GOT3 (cell line): ENCODE measurements at regions not wholly inside any gene's neighbourhood (a gene's known extent, or its start where the extent isn't known, plus 50 kb on each side); places are given as distances from the start of the nearest gene placed in this dataset.

Source experiments
- DNase-seq: peaks from one replicate; lab custom pipeline; 2025; ENCODE audit warnings: mixed read lengths; lab: John Stamatoyannopoulos, UW

DNA sequence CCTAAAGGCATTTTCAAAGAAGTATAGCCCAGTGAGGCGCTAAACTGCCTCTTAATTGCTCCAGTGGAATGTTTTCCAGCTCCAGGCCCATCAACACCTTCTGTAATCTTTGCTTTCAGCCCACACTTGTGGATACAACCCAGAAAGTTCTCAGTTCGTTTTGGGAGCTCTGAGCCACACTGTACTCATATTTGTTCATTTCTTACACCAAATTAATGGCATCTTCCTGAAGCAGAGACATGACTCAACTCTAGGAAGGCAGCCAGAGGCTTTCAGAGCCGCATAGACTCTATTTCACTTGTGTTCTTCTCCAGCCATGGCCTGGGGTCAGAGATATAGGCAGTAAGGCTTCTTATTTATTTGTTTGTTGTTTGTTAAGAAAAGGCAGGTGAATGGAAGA, 175.5 kb upstream of the NCAM1 start:
- no peak for DNase-seq

DNA sequence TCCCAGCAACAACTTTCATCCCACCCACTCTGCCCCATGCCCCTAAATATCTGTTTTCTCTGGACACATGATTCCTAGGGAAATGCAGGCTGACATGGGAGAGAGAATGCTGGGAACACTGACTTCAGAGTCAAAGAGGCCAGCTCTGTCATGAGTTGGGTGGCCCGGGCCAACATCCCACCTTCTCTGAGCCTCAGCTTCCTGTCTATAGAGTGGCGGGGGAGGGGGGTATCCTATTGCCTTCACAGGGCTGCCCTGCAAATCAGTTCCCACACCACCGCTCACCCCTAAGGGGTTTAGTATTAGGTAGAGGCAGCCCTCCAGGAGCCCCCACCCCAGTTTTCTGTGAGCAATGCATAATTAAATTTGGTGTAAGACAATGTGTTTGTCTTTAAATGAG, 175.0 kb upstream of the NCAM1 start:
- no peak for DNase-seq

DNA sequence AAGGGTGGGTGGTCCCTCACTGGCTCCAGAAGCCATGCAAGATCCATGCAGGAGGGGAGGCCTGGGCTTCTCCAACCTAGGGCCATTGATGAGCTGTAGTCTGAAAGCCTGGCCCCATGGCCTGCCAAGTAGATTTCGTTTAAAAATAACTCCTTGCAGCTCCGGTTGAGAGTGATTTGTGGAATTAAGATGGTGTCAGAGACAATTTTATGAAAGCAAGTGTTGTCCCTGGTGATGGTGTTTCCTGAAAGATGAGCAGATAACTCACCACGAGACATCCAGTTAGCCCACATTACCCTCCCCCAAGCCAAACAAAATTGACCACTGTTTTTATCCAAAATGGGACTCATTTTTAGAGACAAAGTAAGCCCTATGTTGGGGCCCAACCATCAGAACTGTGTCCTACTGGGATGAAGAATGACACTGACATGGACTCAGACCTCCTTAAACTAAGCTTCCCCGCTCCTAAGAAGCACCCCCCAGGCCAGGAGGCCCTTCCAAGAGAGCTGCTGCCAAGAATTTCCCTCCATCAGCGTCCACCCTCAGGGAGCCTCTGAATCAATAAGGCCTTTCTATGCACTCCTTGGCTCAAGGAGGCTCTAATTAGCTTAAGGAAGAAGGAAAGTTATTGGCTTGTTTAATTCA, 174.2 kb upstream of the NCAM1 start:
- no peak for DNase-seq

DNA sequence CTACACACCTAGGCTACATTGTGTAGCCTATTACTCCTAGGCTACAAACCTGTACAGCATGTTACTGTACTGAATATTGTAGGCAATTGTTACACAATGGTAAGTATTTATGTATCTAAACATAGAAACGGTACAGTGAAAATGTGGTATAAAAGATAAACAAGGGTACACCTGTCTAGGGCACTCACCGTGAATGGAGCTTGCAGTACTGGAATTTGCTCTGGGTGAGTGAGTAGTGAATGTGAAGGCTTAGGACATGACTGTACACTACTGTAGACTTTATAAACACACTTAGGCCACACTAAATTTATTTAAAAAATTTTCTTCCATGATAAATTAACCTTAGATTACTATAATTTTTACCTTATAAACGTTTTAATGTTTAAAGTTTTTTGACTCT, 171.7 kb upstream of the NCAM1 start:
- no peak for DNase-seq

DNA sequence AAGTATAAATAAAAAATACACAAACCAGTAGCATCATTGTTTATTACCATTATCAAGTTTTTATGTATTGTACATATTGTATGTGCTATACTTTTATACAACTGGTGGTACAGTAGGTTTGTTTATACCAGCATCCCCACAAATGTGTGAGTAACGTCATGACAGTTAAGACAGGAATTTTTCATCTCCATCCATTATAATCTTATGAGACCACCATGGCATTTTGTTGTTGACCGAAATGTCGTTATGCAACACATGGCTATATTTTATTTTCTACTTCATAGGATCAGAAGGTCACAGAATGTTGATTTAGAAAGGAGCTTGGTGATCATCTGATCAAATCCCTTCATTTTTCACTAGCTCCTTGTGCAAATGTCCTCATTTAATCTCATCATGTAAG, 170.9 kb upstream of the NCAM1 start:
- no peak for DNase-seq

DNA sequence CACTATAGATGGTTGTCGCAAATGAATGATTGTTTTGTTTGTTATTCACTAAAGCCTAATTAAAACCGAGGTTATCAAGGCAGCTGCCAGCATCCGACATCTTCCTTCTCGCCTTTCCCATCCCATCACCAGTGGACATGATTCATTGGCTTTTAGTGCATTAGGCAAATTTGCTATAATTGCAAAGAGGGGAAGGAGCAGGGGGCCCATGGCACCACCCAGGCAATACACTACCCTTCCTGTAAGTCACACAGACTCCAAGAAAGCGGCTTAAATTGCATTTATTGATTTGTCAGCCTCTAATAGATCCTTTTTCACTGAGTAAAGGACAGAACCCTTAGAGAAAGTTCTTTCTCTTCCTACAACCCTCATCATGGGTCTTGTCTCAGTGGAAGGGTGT, 169.2 kb upstream of the NCAM1 start:
- no peak for DNase-seq

DNA sequence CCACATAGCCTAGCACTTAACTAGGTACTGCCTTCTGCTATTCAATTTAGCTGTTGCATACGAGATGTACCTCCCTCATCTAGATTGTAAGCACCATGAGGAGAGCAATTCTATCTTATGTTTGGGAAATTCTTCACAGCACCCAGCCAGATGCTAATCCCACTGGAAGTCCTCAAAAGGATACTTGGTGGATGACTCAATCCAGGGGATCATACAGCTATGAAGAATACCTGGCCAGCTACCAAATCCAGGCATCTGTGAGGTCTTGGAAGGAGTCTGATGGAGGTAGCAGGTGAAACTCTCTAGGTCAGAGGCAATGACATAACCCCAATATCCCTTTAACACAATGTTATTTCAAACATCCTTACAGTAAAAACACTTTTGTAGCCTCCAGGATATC, 167.8 kb upstream of the NCAM1 start:
- DNase-seq, result no peak

DNA sequence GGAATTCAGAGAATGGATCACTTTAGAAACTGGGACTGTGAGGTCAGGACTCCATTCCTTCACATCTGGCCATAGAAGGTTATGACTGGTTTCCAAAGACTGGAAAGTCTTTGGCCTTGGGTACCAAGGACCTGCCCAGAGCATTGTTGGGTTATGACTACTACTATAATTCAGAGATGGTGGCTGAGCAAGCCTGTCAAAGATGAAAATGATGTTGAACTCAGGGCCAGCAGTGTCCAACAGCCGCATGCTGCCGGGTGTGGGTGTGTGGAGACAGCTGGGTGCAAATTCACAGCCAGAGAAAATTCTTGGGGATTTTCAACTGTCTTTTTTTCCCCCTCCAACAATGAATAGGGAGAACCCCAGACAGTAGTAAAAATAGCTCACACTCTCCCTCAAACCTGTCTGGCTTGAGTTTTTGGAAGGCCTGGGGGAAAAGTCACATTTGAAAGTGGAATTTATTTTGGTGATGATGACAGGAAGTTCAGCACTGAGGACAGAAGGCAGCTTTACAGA, 166.8 kb upstream of the NCAM1 start:
- no peak for DNase-seq

DNA sequence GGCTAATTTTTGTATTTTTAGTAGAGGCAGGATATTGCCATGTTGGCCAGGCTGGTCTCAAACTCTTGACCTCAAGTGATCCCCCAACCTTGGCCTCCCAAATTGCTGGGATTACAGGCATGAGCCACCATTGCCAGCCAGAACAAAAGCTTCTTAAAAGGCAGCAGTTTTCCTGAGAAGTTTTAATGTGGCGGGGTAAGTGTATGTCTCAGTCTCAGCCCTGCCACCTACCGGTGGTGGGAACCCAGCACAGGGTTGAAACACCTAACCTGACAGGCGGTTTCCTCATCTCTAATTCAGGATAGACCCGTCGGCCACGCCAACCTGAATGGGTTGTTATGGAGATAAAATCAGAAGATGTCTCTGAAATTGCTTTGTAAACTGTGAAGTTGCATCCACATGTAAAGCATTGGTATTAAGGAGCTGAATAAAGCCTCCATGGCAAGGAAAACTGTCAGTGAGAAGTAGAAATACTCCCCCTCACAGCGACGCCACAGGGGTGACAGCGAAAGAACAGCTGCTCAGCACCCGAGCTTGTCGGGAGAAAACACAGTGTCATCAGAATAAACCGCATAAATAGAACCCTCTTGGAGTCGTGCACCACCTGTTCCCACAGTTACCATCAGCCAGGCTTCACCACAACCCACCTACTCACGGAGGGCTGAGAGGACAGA, 165.9 kb upstream of the NCAM1 start:
- no peak for DNase-seq

DNA sequence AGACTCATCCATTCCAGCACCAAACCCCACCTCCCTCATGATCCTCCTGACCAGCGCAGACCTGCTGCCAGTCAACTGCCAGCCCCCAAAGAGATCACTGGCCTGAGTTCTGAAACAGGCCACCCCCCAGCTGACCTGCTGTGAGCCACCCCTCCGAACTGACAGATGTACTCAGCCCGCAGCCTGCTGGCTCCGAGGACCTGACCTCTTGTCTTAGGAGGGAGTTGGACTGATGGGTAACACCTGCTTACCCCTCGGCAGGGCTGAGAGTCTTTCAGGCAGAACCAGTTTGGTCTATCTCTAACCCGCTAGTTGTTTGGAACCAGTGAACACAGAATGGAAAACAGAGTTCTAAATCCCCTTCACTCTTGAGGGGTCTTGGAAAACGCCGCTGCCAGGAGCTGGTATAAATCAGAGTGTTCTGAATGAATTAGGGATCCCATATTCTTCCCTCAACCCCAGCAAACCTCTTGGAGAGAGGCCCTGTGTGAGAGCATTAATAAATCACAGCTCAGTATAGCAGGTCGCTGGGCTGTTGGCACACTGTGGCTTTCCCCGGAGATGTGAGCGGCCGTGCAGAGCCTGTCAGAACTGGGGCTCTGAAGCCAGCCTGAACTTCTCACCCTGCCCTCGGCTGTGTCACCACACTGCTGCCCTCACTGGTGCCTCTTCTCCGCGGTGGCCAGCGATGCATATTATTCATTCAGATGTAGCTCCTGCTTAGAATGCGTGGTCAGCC, 165.1 kb upstream of the NCAM1 start:
- no peak for DNase-seq

DNA sequence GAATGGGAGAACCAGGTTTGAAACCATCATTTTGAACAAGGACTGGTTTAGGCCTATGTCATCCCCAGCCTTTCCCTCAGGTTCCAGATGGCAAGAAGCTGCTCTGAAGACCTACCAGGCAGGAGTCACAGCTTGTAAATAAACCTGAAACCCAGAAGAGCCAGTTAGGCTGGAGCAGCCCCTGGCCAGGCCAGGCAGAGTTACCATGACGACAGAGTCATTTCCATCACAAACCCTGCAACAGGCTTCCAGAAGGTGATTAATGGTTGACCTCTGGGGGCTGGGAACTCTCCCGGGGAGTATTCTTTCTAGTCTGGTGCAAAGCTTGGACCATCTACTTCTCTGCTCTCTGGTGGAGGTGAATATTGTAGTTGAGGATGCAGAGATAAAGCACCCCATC, 164.1 kb upstream of the NCAM1 start:
- no peak for DNase-seq

DNA sequence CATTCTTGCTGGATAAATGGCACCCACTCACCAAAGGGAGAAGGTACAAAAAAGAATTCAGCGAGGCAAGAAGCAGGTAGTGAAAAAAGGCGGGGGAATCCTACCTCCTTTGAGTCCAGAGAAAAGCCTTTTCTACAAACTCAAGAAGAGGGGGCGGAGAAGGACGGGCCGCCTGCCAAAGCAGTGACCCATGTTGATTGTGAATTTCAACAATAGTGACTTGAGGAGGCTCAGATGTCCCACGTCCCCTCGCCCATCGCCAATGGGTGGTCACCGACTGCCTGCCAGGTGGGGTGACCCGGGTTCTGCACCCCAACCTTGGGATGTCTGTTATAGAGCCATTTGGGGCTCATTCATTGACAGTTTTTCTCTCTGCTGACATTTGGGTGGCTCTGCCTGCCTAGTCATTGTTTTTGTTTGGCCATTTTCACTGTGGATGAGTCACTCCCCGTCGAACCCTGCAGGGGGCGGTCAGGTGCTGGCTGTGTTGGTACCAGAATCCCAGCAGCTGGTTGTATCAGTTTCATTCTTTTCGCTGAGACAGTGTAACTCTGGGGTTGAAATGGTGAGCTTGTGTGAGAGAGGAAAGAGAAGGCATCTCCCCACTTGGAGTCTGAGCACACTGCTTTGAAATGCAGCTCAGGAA, 163.4 kb upstream of the NCAM1 start:
- no peak for DNase-seq

DNA sequence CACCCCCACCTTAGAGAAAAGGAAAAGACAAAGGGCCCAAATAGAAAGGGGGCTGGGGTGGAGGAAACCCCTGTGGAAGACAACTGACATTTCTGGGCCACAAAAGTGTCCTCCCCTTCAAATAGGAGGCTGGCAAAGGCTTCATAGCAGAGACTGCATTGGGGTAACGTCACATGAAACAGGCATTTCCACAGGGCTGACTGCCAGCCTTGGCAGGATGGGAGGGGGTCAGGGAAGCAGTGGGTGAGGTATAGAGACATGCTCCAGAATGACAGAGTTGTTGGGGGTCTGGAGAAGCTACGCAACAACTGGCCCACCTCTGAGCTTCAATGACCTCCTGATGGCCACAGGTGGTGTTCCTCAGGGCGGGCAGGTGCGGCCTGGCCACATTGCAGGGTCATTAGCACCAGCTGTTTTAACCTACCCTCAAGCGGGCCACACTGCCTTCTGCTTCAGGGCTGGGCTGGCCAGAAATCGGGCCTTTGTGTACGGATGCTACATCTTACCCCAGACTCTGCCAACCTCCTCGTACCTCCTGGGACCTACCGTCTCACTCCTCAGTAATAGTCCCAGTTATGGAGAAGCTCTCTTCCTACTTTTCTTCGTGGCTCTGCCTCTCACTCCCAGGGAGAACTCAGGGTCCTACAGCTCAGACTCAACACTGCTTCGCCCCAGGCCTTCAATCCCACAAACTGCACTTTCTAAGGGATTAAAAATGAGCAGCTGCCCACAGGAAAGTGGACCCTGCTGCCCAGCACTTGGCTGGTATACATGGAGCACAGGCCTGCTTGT, 160.0 kb upstream of the NCAM1 start:
- DNase-seq, result no peak

DNA sequence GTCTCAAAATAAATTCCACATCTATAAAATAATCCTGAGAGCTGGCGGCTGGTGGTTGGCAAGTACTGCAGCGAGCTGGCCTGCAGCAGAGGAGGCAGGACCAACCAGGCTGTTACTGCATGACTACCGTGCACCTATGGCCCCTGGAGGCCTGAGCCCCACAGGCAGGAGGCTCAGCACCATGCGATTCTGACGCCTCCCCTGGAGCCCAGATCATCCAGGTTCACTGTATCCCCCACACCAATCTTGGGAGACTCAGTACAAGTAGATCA, 159.5 kb upstream of the NCAM1 start:
- DNase-seq, result no peak

DNA sequence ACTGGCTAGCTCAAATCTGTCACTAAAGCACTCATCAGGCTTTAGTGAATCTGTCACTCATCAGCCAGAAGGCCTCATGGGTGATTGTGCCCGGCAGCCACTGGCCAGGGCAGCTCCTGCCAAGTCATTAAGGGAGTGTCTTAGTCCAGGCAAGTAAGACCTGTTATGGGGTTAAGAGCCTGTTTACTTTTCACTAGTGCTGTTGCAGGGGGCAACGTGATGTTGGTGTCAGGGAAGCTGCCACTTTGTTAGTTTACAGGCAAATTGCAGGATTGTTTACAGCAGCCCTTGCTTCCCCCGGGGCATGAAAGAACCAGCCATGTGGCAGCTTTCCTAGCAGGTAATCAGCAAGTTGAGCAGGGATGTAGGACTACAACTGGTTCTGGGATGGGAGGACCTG, 155.6 kb upstream of the NCAM1 start:
- no peak for DNase-seq

DNA sequence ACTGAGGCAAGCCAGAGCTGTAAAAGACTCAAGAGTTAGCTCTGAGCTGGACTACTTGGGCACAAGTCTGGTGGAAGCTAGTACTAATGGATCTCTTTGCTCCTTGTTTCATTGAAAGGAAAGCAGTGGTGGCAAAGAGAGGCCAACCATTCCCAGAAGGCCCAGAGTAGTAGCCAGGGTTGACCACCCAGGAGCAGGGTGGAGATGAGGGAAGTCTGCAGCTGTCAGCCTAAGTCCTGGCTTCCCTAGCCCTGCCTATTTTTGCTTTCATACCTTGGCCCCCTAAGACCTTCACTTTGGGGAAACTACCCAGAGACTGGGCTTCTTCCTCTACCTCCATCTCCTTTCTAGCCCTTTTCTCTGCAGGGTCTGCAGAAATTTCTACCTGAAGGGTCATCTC, 155.0 kb upstream of the NCAM1 start:
- DNase-seq, result no peak

DNA sequence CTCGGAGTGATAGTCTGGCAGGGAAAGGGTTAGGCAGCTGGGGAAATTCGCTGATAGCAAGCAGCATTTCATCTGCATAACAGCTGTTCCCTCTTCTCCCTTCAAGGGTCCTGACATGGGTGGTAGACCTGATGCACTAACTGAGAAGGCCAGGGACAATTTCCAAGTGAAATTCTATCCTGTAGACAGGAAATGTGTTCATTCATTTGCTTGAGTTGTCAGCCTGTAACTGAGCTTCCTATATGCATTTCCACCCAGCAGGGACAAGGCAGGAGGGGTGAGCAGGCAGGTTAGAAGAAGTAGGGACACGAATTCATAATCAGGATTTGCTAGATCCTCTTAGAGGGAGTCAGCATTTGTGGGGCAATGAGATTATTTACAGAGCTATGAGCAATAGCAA, 154.3 kb upstream of the NCAM1 start:
- DNase-seq, result no peak

DNA sequence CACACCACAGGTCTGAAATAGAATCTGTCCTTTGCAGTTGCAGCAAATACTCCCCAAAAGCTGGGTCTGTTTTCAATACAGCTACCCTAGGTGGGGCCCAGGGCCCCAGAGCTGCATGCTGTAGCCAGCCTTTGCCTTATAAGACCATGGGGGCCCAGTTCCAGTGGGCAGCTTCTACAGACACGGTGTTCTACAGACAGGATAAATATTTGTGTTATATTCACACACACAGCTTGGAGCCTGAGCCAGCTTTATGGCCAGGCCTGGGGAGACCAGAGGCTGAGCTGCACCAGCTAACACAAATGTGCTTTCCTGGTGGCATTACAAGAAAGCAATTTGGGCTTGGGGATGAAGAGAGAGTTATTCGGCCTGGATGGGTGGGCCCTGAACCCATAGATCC, 151.8 kb upstream of the NCAM1 start:
- DNase-seq, result no peak

DNA sequence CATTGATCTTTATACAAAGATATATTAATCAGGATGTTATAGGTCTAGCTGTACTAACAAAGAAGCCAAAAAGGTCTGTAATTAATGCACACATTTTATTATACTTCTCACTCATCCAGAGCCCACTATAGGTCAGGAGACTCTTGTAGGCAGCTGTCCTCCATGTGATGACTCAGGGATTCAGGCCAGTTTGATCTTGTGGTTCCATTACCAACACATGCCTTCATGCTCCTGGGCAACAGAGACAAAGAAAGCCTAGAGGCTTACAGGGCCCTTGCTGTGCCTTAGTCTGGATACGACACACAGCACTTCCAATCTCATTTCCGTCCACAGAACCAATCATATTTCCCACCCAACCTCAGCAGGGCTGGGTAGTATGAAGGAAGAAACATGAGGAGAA, 150.3 kb upstream of the NCAM1 start:
- DNase-seq, result no peak

DNA sequence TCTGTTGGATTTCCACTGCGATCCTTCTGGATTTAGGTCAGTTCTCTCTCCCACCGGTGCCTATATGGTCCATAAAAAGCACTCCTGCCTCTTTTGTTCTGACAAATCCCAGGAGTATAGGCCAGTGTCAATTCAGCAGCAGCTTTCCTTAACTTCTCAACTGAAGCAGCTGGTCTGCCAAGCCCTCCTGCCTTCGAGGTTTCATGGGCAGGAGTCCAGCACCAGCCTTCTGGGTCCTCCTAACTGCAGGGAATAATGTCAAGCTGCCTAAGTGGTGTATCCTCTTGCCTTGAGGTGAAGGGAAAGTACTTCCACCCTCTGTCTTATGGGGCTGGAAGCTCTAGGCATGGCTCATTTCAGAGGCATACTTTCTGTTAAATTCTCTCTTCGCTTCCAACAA, 149.4 kb upstream of the NCAM1 start:
- no peak for DNase-seq

DNA sequence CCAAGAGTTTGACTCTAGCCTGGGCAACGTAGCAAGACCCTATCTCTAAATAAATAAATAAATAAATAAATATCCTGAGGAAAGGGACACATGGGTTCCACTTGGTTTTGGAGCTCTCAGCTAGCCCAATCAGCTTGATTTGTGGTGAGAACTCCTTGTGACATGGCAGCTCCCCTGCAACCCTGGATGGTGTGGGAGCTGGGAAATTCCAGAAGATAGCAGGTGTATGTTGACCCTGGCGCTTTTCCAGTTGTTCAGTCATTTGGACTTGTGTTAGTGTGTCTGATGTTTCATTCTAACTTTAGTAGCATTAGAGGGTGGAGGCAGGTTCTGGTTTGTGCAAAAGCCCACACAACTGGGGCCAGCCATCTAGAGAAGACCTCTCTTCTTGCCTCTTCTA, 148.5 kb upstream of the NCAM1 start:
- no peak for DNase-seq

DNA sequence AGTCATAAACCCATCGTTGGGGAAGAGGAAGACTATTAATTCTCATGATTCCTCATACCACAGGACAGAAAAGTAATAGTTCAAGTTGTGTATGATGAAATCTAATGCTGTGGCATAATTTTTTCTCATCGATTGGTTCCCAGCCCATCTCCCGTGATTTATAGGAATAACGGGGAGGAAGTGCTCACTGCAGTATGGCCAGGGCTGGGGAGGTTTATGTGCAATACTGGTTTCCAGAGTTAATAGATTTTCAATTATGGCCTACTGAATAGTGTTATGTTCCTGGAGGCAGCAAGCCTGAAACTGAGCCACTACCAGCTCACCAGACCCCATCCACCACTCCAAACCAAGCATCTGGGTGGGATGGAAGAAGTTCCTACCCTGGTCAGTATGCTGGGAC, 147.1 kb upstream of the NCAM1 start:
- DNase-seq, result no peak
